ENCODE measurements at regions not wholly inside any gene's neighbourhood (a gene's known extent, or its start where the extent isn't known, plus 50 kb on each side); places are given as distances from the start of the nearest gene placed in this dataset.

- no peaks in the 10 kb centered on the region for H3K9me3 Mint-ChIP-seq
- peaks cover 3% of the 10 kb centered on the region for H3K27me3 Mint-ChIP-seq (ENCODE audit: low read depth)
- TF ChIP-seq CTCF (IDR thresholded peaks at IDR 0.05; ENCODE audit: unreplicated experiment in 3 of 3) = no peak
- H3K4me1 Mint-ChIP-seq = no peaks in the 10 kb centered on the region
- no peak overlapping the region for H3K27ac Mint-ChIP-seq
- H3K36me3 Mint-ChIP-seq (ENCODE audit: low read depth) = no peaks in the 10 kb centered on the region
- H3K4me3 Mint-ChIP-seq = no peak overlapping the region
These were observed 276.5 kb downstream of the OTUD1 start for GRCh38 chr10:23715363-23715762.

GRCh38 chr10:23717913-23718312 lies 279.0 kb downstream of the OTUD1 start:
- no peaks in the 10 kb centered on the region for H3K36me3 Mint-ChIP-seq (ENCODE audit: low read depth)
- peaks cover 3% of the 10 kb centered on the region for H3K27me3 Mint-ChIP-seq (ENCODE audit: low read depth)
- no peak overlapping the region for H3K27ac Mint-ChIP-seq
- no peak overlapping the region for H3K4me3 Mint-ChIP-seq
- no peak for TF ChIP-seq CTCF (IDR thresholded peaks at IDR 0.05; ENCODE audit: unreplicated experiment in 3 of 3)
- H3K4me1 Mint-ChIP-seq = no peaks in the 10 kb centered on the region
- H3K9me3 Mint-ChIP-seq = no peaks in the 10 kb centered on the region

- peaks cover 7% of the 10 kb centered on the region for H3K27me3 Mint-ChIP-seq (ENCODE audit: low read depth)
These were observed 280.1 kb downstream of the OTUD1 start for GRCh38 chr10:23718946-23719345.

GRCh38 chr10:23723796-23724195 lies 284.9 kb downstream of the OTUD1 start:
- peaks cover 2% of the 10 kb centered on the region for H3K9me3 Mint-ChIP-seq
- no peaks in the 10 kb centered on the region for H3K36me3 Mint-ChIP-seq (ENCODE audit: low read depth)
- no peak overlapping the region for H3K4me3 Mint-ChIP-seq
- peaks cover 8% of the 10 kb centered on the region for H3K27me3 Mint-ChIP-seq (ENCODE audit: low read depth)
- no peak for TF ChIP-seq CTCF (IDR thresholded peaks at IDR 0.05; ENCODE audit: unreplicated experiment in 3 of 3)
- no peak overlapping the region for H3K27ac Mint-ChIP-seq
- H3K4me1 Mint-ChIP-seq = no peaks in the 10 kb centered on the region

More at GRCh38 chr10:23718946-23719345, 280.1 kb downstream of the OTUD1 start:
- Mint-ChIP-seq H3K9me3 (no peaks in the 10 kb centered on the region), H3K4me3 (no peak overlapping the region), H3K27ac (no peak overlapping the region), H3K36me3 (ENCODE audit: low read depth) (no peaks in the 10 kb centered on the region), H3K4me1 (no peaks in the 10 kb centered on the region)
- TF ChIP-seq CTCF (IDR thresholded peaks at IDR 0.05; ENCODE audit: unreplicated experiment in 3 of 3) = no peak

GRCh38 chr10:23725548-23725947 lies 286.7 kb downstream of the OTUD1 start:
- Mint-ChIP-seq H3K27ac (no peak overlapping the region), H3K4me1 (no peaks in the 10 kb centered on the region), H3K27me3 (ENCODE audit: low read depth) (peaks cover 4% of the 10 kb centered on the region), H3K36me3 (ENCODE audit: low read depth) (no peaks in the 10 kb centered on the region), H3K4me3 (no peak overlapping the region), H3K9me3 (peaks cover 10% of the 10 kb centered on the region)
- no peak for TF ChIP-seq CTCF (IDR thresholded peaks at IDR 0.05; ENCODE audit: unreplicated experiment in 3 of 3)

DNA sequence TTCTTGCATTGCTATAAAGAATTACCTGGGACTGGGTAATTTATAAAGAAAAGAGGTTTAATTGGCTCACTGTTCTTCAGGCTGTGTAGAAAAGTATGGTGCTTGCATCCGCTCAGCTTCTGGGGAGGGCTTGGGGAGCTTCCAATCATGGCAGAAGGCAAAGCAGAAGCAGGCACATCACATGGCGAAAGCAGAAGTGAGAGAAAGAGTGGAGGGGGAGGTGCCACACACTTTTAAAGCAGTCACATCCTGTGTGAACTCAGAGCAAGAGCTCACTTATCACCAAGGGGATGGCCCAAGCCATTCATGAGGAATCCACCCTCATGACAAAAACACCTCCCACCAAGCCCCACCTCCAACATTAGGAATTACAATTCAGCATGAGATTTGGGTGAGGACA lies 303.5 kb downstream of the OTUD1 start:
- Mint-ChIP-seq H3K36me3 (ENCODE audit: low read depth) (no peaks in the 10 kb centered on the region), H3K27me3 (ENCODE audit: low read depth) (peaks cover 4% of the 10 kb centered on the region)

More for the DNA sequence above, 303.5 kb downstream of the OTUD1 start:
- H3K4me1 Mint-ChIP-seq = no peaks in the 10 kb centered on the region
- H3K9me3 Mint-ChIP-seq = no peaks in the 10 kb centered on the region
- H3K27ac Mint-ChIP-seq = no peak overlapping the region
- no peak overlapping the region for H3K4me3 Mint-ChIP-seq
- TF ChIP-seq CTCF (IDR thresholded peaks at IDR 0.05; ENCODE audit: unreplicated experiment in 3 of 3) = no peak

Measured in nephron (organoid).